ENCODE measurements at regions not wholly inside any gene's neighbourhood (a gene's known extent, or its start where the extent isn't known, plus 50 kb on each side); places are given as distances from the start of the nearest gene placed in this dataset.

DNA sequence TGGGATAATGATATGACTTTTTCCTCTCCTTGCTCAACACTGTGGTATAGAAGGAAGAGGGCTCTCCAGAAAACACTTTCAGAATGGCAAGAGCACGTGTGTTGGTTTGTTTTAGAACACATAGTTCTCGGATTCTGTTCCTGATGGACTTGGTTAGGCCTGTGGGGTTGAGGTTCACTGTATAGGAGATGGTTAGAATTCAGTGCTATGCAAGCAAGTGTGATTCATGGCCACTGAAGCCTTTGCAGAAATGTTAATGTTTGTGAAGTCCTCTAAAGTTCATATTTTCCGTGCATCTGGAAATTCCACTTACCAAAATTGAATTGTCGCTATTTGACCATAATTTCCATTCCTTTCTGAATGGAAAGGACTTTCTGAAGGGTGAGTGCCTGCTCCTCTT lies 233.2 kb upstream of the DDHD1 start:
- no peak for TF ChIP-seq MEF2A (IDR thresholded peaks at IDR 0.05; ENCODE audit: borderline replicate concordance, low read depth)
- TF ChIP-seq POLR2AphosphoS5 (IDR thresholded peaks at IDR 0.05; ENCODE audit: low read depth, low read length), result no peak
- TF ChIP-seq CTCF (IDR thresholded peaks at IDR 0.05), result no peak
- TF ChIP-seq SMC3 (IDR thresholded peaks at IDR 0.05; ENCODE audit: low read depth, low read length), result no peak
- TF ChIP-seq TAF1 (IDR thresholded peaks at IDR 0.05; ENCODE audit: borderline replicate concordance, low read depth, low read length), result no peak
- TF ChIP-seq NFIC (IDR thresholded peaks at IDR 0.05; ENCODE audit: borderline replicate concordance), result no peak
- no peak for TF ChIP-seq TEAD4 (IDR thresholded peaks at IDR 0.05; ENCODE audit: borderline replicate concordance, insufficient read depth)
- TF ChIP-seq SIN3A (IDR thresholded peaks at IDR 0.05; ENCODE audit: borderline replicate concordance, low read depth, low read length), result no peak
